Endodermal cell (in vitro differentiated cells): ENCODE measurements at regions not wholly inside any gene's neighbourhood (a gene's known extent, or its start where the extent isn't known, plus 50 kb on each side); places are given as distances from the start of the nearest gene placed in this dataset.

Experiments used
- DNase-seq: peaks from one replicate; pipeline ENCODE4 v3.0.0-alpha.2; 2017
- H3K27ac ChIP-seq: 2 replicates; pipeline ENCODE4 v1.5.1; 2013; ENCODE audit warnings: mild to moderate bottlenecking, low read depth, low read length, moderate library complexity
- H3K27me3 ChIP-seq: 2 replicates; pipeline ENCODE4 v1.6.1; 2013; ENCODE audit warnings: mild to moderate bottlenecking, low read length, moderate library complexity; ENCODE audit not compliant: insufficient read depth, control insufficient read depth, poor library complexity, severe bottlenecking
- H3K36me3 ChIP-seq: 2 replicates; pipeline ENCODE4 v1.7.0; 2013; ENCODE audit warnings: mild to moderate bottlenecking, low read length, moderate library complexity; ENCODE audit not compliant: control insufficient read depth, insufficient read depth
- H3K4me1 ChIP-seq: one replicate; pipeline ENCODE4 v1.7.0; 2013; ENCODE audit warnings: low read length; ENCODE audit not compliant: control insufficient read depth, insufficient read depth
- H3K4me3 ChIP-seq: 2 replicates; pipeline ENCODE4 v1.5.1; 2013; ENCODE audit warnings: mild to moderate bottlenecking, low read length, moderate library complexity
- H3K9ac ChIP-seq: 2 replicates; pipeline ENCODE4 v1.6.1; 2013; ENCODE audit warnings: mild to moderate bottlenecking, low read length, moderate library complexity; ENCODE audit not compliant: poor library complexity, severe bottlenecking; ENCODE audit errors: extremely low read depth
- H3K9me3 ChIP-seq: 2 replicates; pipeline ENCODE4 v1.6.1; 2013; ENCODE audit warnings: mild to moderate bottlenecking, low read length, moderate library complexity; ENCODE audit not compliant: control insufficient read depth
- H3K27ac Mint-ChIP-seq: 2 replicates; pipeline ENCODE4 v1.8.0; 2020; ENCODE audit warnings: mixed read lengths
- H3K27me3 Mint-ChIP-seq: 2 replicates; pipeline ENCODE4 v1.8.0; 2021; ENCODE audit warnings: mild to moderate bottlenecking, mixed read lengths; ENCODE audit not compliant: insufficient read depth
- H3K36me3 Mint-ChIP-seq: 2 replicates; pipeline ENCODE4 v1.8.0; 2020; ENCODE audit warnings: low read depth, mixed read lengths
- H3K4me1 Mint-ChIP-seq: 2 replicates; pipeline ENCODE4 v1.8.0; 2020; ENCODE audit warnings: mixed read lengths
- H3K4me3 Mint-ChIP-seq: 2 replicates; pipeline ENCODE4 v1.8.0; 2020; ENCODE audit warnings: mild to moderate bottlenecking, moderate library complexity, mixed read lengths
- H3K9me3 Mint-ChIP-seq: 2 replicates; pipeline ENCODE4 v1.8.0; 2020; ENCODE audit warnings: mild to moderate bottlenecking, mixed read lengths
- CTCF ChIP-seq: fragments of 200-600 bp; sonication (generic); conservative IDR thresholded peaks from 2 replicates; pipeline ENCODE4 v1.5.0; 2021; ENCODE audit warnings: antibody characterized with exemption, mild to moderate bottlenecking
- WGBS, 2 experiments: methylation state at CpG; one replicate each; pipeline versions ENCODE4 v1.1.5 to v1.1.7; 2013; ENCODE audit warnings: missing lambda C conversion rate in 2 of 2, mixed read lengths in 1 of 2; ENCODE audit not compliant: insufficient coverage in 1 of 2, insufficient read length in 1 of 2; 5-methylcytosine and 5-hydroxymethylcytosine counted together

DNA sequence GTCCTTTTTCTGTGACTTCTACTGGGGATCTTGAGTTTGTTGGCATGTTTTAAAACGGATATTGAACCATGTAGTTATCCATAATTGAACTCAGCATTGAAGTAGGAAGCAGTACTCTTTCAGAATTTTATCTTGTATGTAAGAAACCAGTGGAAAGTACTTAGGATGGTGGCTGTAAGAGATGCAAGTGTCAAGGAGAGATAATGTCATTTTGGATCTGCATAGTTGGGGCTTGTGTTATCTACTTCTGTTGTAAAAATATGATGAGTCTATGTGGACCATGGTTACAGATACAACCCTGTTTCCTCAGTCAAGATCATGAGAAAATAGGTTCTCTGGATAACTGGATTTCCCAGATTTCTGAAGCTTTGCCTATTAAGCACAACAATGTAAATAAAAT, 113.7 kb downstream of the NAB1 start:
- Mint-ChIP-seq H3K9me3 (peaks cover 17% of the 10 kb centered on the region), H3K4me1 (no peaks in the 10 kb centered on the region), H3K27me3 (no peaks in the 10 kb centered on the region), H3K4me3 (no peak overlapping the region), H3K36me3 (peaks cover 5% of the 10 kb centered on the region), H3K27ac (no peak overlapping the region)
- Histone ChIP-seq H3K9me3 (no peaks in the 10 kb centered on the region), H3K27me3 (no peaks in the 10 kb centered on the region), H3K9ac (no peak overlapping the region), H3K4me1 (peaks cover 6% of the 10 kb centered on the region), H3K4me3 (no peak overlapping the region), H3K27ac (no peak overlapping the region), H3K36me3 (no peaks in the 10 kb centered on the region)
- WGBS, 2 experiments = 83 to 100% methylated on average over 1 of the region's 1 CpG
- no peak for DNase-seq
- TF ChIP-seq CTCF = no peak

DNA sequence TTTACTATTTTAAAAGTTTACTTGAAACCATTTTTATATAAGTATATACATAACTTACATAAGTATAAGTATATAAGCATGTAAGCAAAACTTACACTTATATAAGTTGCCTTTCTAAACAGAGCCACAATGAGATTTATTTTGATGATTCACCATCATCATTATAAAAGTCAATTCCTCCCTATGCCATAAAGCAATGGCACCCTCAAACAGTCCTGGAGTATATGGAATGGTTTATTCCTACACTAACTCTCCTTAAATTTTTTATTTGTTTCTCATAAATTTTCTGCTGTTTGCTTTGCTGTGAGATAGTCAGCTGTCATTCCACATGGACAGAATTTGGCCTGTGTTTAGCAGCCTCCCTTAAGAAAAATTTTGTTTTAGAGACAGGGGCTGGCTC, 114.2 kb downstream of the NAB1 start:
- H3K4me1 ChIP-seq = peaks cover 6% of the 10 kb centered on the region
- no peak for TF ChIP-seq CTCF
- Mint-ChIP-seq H3K36me3 (peaks cover 5% of the 10 kb centered on the region), H3K27ac (no peak overlapping the region), H3K4me3 (no peak overlapping the region), H3K9me3 (peaks cover 17% of the 10 kb centered on the region), H3K27me3 (no peaks in the 10 kb centered on the region), H3K4me1 (peaks cover 2% of the 10 kb centered on the region)
- H3K36me3 ChIP-seq = no peaks in the 10 kb centered on the region
- H3K27ac ChIP-seq = no peak overlapping the region
- no peak overlapping the region for H3K9ac ChIP-seq
- no peaks in the 10 kb centered on the region for H3K9me3 ChIP-seq
- H3K27me3 ChIP-seq = no peaks in the 10 kb centered on the region
- DNase-seq = no peak
- H3K4me3 ChIP-seq = no peak overlapping the region

- no peaks in the 10 kb centered on the region for H3K27me3 ChIP-seq
- no peak for DNase-seq
- H3K27ac ChIP-seq = no peak overlapping the region
- no peaks in the 10 kb centered on the region for H3K9me3 ChIP-seq
- no peak overlapping the region for H3K4me3 ChIP-seq
- Mint-ChIP-seq H3K36me3 (peaks cover 5% of the 10 kb centered on the region), H3K27me3 (no peaks in the 10 kb centered on the region), H3K4me3 (no peak overlapping the region), H3K27ac (no peak overlapping the region), H3K4me1 (peaks cover 2% of the 10 kb centered on the region), H3K9me3 (peaks cover 17% of the 10 kb centered on the region)
- no peak for TF ChIP-seq CTCF
- H3K36me3 ChIP-seq = no peaks in the 10 kb centered on the region
- H3K4me1 ChIP-seq = peaks cover 6% of the 10 kb centered on the region
- 86 to 94% methylated on average over 1 to 2 of the region's 2 CpGs for WGBS, 2 experiments
- no peak overlapping the region for H3K9ac ChIP-seq
These were observed 115.1 kb downstream of the NAB1 start for GRCh38 chr2:190763901-190764514.
